Skin epidermis (tissue), 12 donors: ENCODE measurements at regions not wholly inside any gene's neighbourhood (a gene's known extent, or its start where the extent isn't known, plus 50 kb on each side); places are given as distances from the start of the nearest gene placed in this dataset.

ENCODE experiments used
- H3K27ac ChIP-seq, 21 experiments: fragments of 200-600 bp; sonication (generic) in 11 of 21; one replicate each; pipeline ENCODE4 v1.5.0; 2020; ENCODE audit warnings: mild to moderate bottlenecking in 3 of 21, inconsistent platforms in 2 of 21, moderate library complexity in 2 of 21
- H3K4me3 ChIP-seq, 7 experiments: fragments of 200-600 bp; sonication (generic) in 2 of 7; one replicate each; pipeline ENCODE4 v1.5.0; 2020; ENCODE audit warnings: inconsistent platforms in 2 of 7, mild to moderate bottlenecking in 2 of 7, moderate library complexity in 1 of 7

GRCh38 chr2:19426941-19427340, 68.5 kb upstream of the OSR1 start:
- H3K4me3 ChIP-seq: no peak overlapping the region
- no peak overlapping the region for H3K27ac ChIP-seq

- no peak overlapping the region for H3K27ac ChIP-seq
- no peak overlapping the region for H3K4me3 ChIP-seq
Observed at GRCh38 chr2:19426144-19426543, 67.7 kb upstream of the OSR1 start.

GRCh38 chr2:19425419-19425818, 67.0 kb upstream of the OSR1 start:
- Histone ChIP-seq H3K4me3 (no peak overlapping the region), H3K27ac (no peak overlapping the region)

GRCh38 chr2:19419211-19419880, 60.9 kb upstream of the OSR1 start:
- H3K27ac ChIP-seq: no peak overlapping the region
- no peak overlapping the region for H3K4me3 ChIP-seq

- Histone ChIP-seq H3K4me3 (no peak overlapping the region), H3K27ac (no peak overlapping the region)
Observed at GRCh38 chr2:19416784-19417684, 58.6 kb upstream of the OSR1 start.

GRCh38 chr2:19416083-19416482, 57.7 kb upstream of the OSR1 start:
- Histone ChIP-seq H3K4me3 (no peak overlapping the region), H3K27ac (no peak overlapping the region)

- H3K4me3 ChIP-seq: no peak overlapping the region
- H3K27ac ChIP-seq: no peak overlapping the region
Observed at GRCh38 chr2:19409046-19409445, 50.6 kb upstream of the OSR1 start.

GRCh38 chr2:19408592-19408991, 50.2 kb upstream of the OSR1 start:
- H3K27ac ChIP-seq: no peak overlapping the region
- H3K4me3 ChIP-seq: no peak overlapping the region
